Activated CD8-positive, alpha-beta memory T cell treated with anti-CD3 and anti-CD28 coated beads, Interleukin-2, amount 50 U/mL, for 1 hour (primary cell): ENCODE measurements at regions not wholly inside any gene's neighbourhood (a gene's known extent, or its start where the extent isn't known, plus 50 kb on each side); places are given as distances from the start of the nearest gene placed in this dataset.
"Not testable (repeated sequence)": the region's sequence is repeated elsewhere in the genome, so short reads cannot be mapped to it uniquely, and the experiment has no call there.

Source experiments
- DNase-seq: peaks from one replicate; pipeline ENCODE4 v3.0.0-alpha.2; 2020; ENCODE audit errors: extremely low read depth

DNA sequence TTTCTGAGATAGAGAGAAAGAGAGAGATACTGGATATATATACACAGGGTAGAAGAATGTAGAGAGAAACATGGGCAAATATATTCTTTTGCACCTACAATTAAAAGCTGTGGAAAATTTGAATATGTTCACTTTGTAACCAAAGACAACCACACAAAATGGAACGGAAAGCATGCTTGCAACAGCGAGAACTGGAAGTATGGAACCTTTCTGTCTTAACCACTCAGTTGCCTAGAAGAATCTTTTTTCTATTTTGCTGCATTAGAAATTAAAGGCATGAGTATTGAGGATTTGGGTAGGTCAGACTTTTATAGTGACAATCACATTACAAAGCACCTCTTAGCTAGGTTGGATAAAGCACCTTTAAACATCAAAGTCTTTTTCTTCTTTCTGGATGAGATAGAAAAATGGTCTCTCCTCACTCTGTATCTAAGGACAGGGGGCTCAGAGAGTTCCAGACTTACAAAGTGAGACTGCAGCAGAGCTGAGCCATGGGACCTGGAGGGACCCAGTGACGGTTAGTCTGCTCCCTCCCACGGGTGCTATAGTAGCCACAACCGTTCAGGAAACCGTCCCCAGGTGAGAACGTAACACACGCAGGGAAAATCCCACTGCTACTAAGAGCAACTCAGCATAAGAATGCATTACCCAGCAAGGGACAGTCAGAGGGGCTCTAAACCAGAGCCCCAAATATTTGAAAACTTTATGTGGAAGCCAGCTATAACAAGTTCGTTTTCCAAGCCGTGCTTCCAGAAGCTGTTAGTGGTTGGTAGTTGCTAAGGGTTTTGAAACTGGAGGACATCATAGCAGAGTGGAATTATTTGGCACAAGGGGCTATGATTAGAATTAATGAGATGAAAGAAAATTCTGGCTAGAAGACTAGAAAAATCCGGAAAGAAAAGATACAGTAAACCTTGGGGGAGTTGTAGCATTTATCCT lies 97.1 kb downstream of the DAD1 start:
- DNase-seq: no peak

DNA sequence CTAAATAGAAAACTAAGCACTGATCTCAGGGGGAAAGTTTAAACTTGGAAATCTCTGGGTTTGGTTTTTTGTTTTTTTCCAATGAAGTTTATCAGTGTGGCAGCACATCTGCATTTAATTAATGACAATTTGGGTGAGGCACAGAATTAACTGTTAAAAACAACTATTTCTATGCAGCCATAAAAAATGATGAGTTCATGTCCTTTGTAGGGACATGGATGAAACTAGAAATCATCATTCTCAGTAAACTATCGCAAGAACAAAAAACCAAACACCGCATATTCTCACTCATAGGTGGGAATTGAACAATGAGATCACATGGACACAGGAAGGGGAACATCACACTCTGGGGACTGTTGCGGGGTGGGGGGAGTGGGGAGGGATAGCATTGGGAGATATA lies 98.0 kb downstream of the DAD1 start:
- DNase-seq: not testable (repeated sequence)

DNA sequence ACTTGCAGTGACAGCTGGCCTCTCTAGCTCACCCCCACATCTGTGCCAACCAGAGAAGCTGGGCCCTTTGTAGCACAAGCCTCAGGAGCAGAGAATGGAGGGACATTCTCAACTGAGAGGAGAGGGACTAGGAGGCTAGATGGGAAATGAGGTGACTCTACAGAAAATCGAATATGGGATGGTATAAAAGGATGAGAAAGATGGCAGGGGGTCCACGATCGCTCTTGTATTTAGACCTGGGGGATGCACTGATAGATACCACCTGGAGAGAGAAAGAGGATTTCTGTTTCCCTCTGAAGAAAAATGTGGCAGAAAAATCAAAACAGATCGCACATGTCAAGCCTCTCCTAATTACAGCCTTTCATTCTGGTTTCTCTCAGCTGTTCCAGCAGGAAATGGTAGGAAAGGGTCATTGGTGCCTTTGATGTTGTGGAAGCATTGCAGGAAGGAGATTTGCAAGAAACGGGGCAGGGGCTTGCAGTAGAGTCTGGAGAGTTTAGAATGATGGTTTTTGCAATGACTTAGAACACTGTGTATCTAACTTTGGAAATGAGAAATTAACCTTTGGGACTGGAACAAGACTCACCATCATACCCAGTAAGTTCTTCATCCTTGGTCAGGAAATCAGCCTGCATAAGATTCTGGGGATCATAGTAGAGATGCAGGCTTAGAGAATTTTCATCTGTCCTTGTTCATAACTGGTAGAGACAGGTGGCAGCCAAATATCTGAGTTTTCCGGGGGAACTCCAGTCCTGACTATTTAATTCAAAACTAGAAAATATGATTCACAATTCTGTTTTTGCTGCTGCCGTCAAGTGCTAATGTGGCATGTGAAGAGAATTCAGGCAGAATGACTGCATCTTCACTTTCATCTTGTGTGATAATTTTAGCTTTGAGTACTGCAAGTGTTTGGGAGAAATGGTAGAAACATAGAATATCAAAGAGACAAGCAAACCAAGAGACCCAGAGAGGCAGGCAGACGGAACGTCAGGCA lies 98.8 kb downstream of the DAD1 start:
- DNase-seq: no peak

DNA sequence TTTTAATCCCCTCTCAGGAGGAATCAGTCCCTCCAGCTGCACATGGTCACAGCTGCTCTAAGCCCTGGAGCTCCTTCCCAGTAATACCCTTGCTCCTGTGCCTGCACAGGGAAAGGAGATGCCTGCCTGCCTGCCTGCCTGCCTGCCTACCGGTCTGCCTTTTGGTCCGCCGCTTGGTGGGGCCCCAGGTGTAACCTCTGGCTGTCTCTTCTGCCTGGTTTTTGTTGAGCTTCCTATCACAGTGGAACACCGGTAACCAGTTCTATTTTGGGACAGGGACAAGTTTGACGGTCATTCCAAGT lies 99.8 kb downstream of the DAD1 start:
- no peak for DNase-seq

DNA sequence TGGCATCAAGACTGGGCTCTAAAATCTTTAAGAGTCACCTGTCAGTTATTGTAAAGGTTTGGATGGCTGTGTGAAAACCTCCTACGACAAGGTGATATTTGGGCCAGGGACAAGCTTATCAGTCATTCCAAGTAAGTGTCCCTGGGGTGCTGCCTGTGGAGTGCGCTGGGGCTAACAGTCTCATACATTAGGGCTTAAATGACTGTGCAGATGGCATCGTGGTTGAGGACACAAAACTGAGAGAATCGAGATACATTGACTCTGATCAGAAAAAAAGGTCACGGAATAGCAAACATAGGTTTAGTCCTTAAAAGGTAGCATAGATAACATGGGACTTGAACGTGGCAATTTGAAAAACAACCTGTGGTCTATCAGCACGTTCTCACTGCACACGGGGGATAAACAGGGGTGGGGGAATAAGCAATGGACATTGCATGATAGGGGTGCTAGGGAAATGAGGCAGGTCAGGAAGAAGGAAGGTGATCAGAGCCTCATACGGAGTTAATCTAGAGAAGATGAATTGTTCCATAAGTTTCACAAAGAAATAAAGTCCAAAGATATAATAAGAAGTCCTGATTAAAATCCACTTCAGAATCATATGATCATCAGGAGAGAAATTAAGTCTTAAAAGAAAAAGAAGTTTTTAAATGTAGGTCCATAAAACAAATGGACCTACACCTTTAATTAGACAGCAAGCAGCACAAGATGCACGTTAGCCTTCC lies 100.3 kb downstream of the DAD1 start:
- no peak for DNase-seq

DNA sequence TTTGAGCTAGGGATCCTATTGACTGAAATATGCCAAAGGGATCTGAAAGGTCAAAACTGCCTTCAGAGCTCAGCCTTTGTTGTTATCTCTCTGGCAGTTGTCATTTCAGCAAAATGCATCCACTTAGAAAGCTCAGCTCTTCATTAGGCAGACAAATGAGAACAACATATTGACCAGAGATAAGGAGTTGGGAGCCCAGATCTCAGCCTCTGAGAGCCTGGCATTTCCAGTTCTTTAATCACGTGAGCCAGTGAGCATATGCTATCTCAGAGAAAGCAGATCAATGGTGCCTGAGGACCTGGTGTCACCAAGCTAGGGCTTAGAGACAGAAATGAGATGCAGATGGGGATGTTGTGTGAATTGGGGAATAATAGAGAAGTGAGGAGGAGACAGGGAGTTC lies 101.1 kb downstream of the DAD1 start:
- no peak for DNase-seq

DNA sequence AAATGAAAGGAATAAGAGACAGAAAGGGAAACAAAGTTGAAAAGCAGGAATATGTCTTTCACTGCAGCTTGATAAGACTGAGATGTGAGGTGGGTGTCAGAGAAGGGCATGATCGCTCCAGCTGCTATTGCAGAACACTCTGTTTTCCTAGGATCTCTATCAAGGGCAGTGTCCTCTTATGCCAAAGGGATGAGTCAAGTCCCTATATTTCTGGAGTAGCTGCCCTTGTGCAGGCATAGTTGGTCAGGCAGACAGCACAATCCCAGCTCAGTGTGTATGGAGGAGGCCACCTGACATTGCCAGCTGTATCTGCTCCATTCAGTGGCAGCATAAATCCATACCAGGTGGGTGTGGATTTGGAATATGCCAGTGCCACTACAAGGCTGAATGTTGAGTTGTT lies 101.6 kb downstream of the DAD1 start:
- DNase-seq: no peak

DNA sequence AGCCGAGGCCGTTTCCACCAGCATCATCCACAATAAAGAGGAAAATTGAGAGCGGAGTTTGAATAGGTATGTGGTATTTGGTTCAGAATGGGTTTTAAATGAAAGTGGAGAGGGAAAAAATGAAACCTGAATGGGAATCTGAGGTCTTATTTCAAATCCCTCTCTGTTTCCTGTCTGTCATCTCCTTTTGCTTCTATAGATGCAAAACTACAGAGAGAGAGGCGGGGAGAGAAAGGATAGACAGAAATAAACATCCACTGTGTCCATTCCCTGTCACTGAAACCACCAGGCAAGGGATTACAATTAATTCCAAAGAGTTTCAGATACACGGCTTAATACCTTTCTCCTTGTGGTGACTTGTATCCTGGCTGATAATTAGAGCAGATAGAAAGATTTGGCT lies 102.3 kb downstream of the DAD1 start:
- no peak for DNase-seq

DNA sequence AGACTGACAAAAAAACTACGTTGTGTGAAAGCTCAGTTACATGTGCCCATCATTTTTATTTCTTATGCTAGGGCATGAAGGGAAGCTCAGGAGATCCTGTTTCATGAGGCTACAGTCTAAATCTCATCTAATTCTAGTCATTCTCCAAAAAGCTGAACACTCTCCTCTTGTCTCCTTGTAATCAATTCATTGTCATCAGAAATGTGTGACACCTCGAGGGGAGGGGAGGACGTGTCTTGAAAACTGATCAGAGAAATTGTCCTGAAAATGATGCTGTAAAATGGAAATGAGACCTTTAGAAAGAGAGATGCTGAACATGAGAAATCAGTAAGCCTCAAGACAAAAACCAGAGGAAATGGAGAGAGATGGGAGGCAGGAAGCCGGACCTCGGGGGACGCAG lies 103.4 kb downstream of the DAD1 start:
- no peak for DNase-seq

DNA sequence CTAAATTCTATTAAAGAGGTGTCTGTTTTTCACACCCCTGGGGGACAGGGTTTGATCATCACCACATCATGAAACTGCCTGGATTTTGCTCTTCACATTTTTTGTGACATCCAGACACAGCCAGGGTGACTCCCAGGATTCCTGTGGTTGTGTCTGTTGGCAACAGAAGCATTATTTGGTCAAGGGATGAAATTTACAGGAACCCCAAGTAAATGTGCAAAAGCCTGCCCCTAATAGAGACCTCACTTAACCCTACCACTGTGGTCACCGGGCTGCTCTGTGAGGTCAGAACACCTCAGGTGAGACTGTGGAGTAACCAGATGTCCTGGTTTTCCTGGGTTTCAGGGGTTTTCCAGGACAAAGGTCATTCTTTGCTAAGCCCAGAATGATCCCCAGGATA lies 103.8 kb downstream of the DAD1 start:
- DNase-seq: no peak

DNA sequence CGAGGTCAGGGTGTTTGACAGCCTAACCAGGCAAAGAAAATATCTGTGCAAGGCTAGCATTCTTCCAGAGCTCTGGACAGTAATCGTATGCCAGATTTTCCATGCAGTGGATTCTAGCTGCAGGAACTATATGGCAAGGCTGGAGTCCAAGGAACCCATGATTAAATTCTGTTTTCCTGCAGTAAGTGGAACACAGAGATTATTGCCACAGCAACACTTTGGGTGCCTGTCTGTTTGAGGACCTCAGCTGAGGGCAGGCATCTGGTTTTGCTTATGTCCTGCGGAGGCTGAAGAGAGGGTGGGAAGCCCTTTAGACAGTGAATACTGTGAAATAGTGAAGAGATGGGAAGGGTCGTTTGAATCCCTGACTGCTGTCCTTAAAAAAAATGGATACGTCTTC lies 104.4 kb downstream of the DAD1 start:
- DNase-seq: no peak

DNA sequence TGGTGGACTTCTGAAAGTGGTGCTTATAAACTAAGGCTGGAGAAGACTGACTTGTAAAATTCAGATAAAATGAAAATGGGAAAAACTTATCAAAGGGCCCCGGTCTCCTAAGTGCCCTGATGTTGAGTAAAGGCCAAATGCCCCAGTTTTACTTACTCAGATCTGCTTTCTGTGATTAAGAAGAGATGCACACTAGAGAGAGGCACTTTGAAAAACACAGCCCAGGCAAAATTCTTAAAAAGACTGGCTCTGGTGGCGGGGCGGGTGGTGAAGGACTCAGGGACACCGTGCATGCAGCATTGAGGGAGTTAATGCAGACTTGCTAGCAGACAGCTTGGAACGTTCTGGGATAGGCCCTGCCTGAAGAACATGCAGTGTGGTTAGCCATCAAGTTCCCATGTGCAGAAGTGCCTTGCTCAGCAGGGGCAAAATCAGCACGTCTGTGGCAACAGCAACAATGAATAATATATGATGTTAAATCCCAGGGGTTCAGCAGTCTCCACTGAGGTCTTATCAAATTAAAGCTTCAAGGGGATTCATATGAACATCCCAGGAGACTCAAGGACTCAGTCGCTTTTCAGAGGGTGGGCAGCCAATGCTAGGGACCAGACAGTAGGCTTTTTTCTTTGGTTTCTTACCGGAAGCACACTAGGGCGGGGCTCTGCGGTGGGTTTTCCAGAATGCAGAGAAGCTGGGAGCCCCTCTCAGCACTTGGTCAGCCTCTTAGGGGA lies 105.0 kb downstream of the DAD1 start:
- no peak for DNase-seq

DNA sequence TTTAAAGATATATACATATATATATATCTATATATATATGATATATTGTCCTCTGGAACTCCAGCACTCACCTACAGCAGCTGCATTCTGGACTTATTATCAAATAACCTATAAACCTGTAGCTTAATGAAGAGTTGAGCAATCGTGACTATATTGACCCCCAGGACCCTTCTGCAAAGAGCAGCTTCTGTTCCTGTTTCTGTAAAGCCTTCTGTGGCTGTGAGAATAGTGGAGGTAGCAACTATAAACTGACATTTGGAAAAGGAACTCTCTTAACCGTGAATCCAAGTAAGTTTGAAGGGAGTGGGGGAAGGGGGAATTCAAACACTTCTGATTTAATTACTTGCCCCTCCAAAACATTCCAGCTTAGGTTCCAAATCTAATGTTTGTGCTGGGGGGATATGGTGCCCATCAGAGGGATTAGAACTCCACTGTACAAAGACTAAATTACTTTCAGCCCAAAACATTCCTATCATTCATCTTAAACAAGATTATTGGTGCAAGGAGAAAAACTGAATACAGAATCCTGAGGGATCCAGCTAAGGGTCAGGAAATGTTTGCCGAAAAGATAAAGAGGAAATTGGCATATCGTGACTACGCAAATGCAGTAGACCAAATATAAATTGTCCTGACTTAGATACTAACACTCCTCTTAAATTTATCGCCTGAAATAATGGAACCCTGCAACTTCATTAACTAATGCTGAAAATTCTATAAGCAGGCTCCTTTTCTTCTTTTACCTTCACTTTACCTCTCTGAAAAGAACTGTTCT lies 106.1 kb downstream of the DAD1 start:
- DNase-seq: no peak

DNA sequence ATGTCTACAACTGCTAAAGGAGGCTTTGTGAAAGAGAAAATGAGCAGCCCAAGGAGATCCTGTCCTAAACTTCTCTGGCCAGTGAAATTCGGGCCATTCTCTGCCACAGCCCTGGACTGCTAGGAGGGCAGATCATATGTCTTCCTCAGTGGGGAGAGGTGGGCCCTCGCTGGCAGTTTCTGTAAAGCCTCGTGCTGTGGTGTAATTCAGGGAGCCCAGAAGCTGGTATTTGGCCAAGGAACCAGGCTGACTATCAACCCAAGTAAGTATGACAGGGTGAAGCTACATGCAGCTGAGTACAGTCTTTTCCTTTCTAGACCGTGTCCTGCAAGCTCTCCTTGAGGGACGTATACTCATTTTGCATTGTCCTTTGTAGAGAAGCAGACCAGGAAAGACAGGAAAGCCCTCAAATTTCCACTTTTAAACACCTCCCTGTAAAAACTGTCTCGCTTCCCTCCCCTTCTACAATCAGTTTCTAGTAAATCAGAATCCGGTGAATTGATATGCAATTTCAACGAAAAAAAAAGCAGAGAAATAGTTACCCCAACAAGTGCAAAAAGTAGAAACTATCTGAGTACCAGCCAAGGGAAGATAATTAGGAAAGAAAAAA lies 106.8 kb downstream of the DAD1 start:
- no peak for DNase-seq

DNA sequence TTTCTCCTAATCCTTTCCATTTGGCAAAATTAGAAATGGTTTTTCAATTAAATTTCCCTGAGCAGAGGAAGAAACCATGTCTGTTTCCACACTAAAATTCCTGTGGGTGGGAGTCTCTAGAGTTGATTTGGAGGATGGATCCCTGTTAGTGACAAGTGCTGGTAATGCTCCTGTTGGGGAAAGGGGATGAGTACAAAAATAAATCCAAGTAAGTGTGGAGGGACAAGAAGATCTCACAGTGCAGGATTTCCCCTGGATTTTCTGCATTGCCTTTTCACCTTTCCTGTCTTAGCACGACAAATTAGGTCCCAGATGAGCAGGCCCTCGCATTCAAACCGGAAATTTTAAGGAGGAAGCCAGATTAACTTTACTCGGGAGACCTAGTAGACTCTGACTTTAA lies 107.5 kb downstream of the DAD1 start:
- DNase-seq: no peak

DNA sequence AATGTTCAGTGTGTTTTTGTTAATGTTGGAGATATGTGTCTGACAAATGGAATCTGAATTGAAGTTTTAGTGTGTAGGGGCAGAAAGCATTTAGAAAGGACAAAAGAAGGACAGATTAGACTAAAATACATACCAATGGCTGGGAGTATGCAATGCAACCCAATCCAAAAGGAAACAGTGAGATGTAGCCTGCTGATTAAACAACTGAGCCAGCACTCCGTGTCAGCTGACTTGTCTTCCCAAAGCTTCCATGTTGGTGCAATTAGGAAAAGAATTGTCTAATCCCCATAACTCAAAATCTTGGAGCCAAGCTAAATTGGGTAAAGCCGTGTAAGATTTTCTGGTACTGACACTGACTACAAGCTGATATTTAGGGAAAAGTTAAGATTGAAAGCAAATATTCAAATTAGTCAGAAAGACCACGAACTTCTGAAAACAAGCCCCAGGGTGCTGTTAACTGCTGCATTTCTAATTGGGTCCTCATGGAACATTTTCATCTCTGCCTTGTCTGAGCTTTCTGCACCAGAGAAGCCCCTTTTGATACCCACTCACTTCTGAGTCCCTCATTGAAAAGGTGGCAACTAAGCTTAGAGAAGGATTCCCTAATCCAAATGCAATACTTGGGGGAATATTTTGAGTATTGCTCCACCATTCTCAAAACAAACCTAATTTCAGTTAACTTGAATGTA lies 109.1 kb downstream of the DAD1 start:
- DNase-seq: no peak

DNA sequence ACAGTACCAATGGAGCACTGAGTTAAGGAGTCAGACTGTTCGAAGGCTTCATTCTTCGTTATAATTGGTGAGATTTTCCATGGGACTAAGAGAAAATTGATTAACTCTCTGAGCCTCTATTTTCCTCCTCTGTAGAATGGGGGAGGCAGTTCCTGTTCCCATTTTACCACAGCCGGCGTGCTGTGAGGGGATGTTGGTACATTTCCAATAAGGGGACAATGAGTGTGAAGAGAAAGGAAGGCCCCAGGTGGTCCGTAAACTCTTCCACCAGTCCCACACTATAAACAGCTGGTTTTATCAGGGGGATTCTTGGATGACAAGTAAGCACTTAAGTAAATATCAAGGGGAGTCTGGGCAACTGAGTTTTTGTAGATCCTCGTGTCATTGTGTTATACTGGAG lies 109.9 kb downstream of the DAD1 start:
- DNase-seq: no peak

DNA sequence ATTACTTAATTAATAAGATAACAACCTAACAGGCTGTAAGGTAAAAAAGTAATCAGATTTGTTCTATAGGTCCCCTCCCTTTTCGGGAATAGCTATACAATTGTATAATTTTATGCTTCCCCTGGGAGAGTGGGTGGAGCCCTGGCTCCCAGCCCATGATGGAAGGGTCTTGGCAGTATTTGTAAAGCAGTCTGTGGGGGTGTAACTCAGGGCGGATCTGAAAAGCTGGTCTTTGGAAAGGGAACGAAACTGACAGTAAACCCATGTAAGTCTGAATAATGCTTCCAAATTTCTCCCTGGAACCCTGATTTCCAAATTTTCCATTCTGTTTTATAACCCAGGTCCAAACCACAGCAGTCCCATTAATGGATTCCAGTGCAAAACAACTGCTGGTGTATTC lies 110.4 kb downstream of the DAD1 start:
- no peak for DNase-seq

DNA sequence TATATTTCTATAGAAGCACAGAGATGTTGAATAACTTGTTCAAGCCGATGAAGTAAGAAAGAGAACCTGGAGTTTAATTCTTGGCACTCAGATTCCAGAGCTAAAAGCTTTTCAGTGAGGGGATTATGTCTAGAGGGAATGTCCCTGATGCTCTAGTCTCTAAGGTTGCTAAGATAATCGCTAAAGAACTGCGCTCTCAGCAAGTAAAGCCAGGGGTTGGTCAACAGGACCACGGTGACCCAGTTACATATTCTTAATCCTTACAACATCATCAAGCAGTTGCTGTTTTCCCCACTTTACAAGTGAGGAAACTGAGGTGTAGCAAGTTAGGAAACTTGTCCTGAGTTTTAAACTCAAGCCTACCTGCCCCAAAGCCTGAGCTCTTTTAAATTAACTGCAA lies 110.8 kb downstream of the DAD1 start:
- no peak for DNase-seq
